ENCODE measurements at regions not wholly inside any gene's neighbourhood (a gene's known extent, or its start where the extent isn't known, plus 50 kb on each side); places are given as distances from the start of the nearest gene placed in this dataset.

- TF ChIP-seq CTCF (conservative IDR thresholded peaks at IDR 0.05; ENCODE audit: low read depth, low read length) = no peak
- DNase-seq (ENCODE audit: low read depth) = no peak
- no peak overlapping the region for H3K4me3 ChIP-seq (ENCODE audit: low read depth, low read length)
These were observed 247.1 kb upstream of the ARPP21 start for GRCh38 chr3:35392187-35392586.

GRCh38 chr3:35393901-35394799 is 245.2 kb upstream of the ARPP21 start:
- no peak for TF ChIP-seq CTCF (conservative IDR thresholded peaks at IDR 0.05; ENCODE audit: low read depth, low read length)
- no peak overlapping the region for H3K4me3 ChIP-seq (ENCODE audit: low read depth, low read length)
- peak; percentile 56 for DNase-seq (ENCODE audit: low read depth)

GRCh38 chr3:35394905-35395304 is 244.4 kb upstream of the ARPP21 start:
- no peak for DNase-seq (ENCODE audit: low read depth)
- H3K4me3 ChIP-seq (ENCODE audit: low read depth, low read length) = no peak overlapping the region
- no peak for TF ChIP-seq CTCF (conservative IDR thresholded peaks at IDR 0.05; ENCODE audit: low read depth, low read length)

DNA sequence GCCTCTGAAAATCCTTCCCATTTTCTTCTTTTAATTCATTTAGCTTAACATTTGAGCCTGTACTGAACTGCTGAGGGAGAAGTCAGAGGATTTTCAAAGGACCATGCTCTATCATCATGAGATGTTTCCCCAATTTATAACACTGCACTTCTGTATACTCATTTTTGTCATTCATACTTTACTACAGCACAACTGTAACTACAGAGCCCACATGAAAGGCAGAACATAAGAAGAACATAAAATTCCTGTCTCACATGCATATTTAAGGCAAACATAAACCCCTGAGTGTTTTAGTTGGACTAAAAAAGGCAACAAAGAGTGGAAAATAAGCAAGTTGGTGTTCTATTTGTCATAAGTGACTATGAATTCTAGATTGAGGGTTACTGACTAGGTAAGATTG is 237.7 kb upstream of the ARPP21 start:
- TF ChIP-seq CTCF (conservative IDR thresholded peaks at IDR 0.05; ENCODE audit: low read depth, low read length) = no peak
- DNase-seq (ENCODE audit: low read depth) = no peak
- H3K4me3 ChIP-seq (ENCODE audit: low read depth, low read length) = no peak overlapping the region

DNA sequence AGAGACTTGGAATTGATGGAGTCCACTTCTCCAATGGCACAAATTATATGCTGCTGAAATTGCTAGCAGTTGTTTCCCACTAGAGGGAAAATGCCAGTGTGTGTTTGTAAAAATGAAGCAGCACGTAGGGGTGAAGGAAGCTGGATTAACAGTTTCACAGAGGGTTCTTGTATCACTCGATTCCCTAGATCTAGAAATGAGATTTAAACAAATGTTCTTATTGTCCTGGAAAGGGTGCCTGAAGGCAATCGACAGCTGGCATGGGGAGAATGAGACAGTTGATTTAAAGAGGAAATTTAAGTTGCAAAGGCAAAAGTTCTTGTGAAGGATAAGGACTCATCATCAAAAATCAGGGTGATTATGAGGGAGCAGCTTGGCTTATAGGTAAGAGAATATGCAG is 234.8 kb upstream of the ARPP21 start:
- TF ChIP-seq CTCF (conservative IDR thresholded peaks at IDR 0.05; ENCODE audit: low read depth, low read length) = no peak
- no peak for DNase-seq (ENCODE audit: low read depth)
- H3K4me3 ChIP-seq (ENCODE audit: low read depth, low read length) = no peak overlapping the region

- TF ChIP-seq CTCF (conservative IDR thresholded peaks at IDR 0.05; ENCODE audit: low read depth, low read length) = no peak
- no peak overlapping the region for H3K4me3 ChIP-seq (ENCODE audit: low read depth, low read length)
- no peak for DNase-seq (ENCODE audit: low read depth)
These were observed 230.4 kb upstream of the ARPP21 start for GRCh38 chr3:35408882-35409281.

GRCh38 chr3:35409991-35410390 is 229.3 kb upstream of the ARPP21 start:
- TF ChIP-seq CTCF (conservative IDR thresholded peaks at IDR 0.05; ENCODE audit: low read depth, low read length) = no peak
- no peak for DNase-seq (ENCODE audit: low read depth)
- H3K4me3 ChIP-seq (ENCODE audit: low read depth, low read length) = no peak overlapping the region
